HCT116 (cell line): ENCODE measurements at regions not wholly inside any gene's neighbourhood (a gene's known extent, or its start where the extent isn't known, plus 50 kb on each side); places are given as distances from the start of the nearest gene placed in this dataset.

ENCODE experiments used
- ATAC-seq: fragments of 200-7000 bp; cut with Tn5 transposase; 2 replicates; pipeline ENCODE4 v1.9.1; 2020; ENCODE audit warnings: mild to moderate bottlenecking, moderate library complexity
- BruUV-seq: library from RNA; stranded (reverse); fragments of 400-500 nt; replicated peaks from 2 replicates; lab custom pipeline; 2021; lab: Mats Ljungman, UMichigan
- CTCF ChIA-PET: fragments of 300-600 bp; sonication (Branson Sonifier 250); formaldehyde crosslinking; loops from one replicate; lab custom pipeline; 2021; ENCODE audit warnings: antibody characterized with exemption; lab: Charles Lee
- POLR2A ChIA-PET: fragments of 300-600, 350-600 bp; sonication (Branson Sonifier 250); formaldehyde crosslinking; loops from one replicate; lab custom pipeline; 2021; ENCODE audit warnings: antibody characterized with exemption; lab: Charles Lee
- RAD21 ChIA-PET, 2 experiments: fragments of 300-600 bp; sonication (Branson Sonifier 250); formaldehyde crosslinking; loops; one replicate each; lab custom pipeline; 2023; ENCODE audit warnings: low total read pairs in 2 of 2; ENCODE audit not compliant: uncharacterized antibody in 2 of 2, unreplicated experiment in 2 of 2, low non-redundant PET in 1 of 2; lab: Charles Lee
- DNase-seq: peaks from one replicate; pipeline ENCODE4 v3.0.0-alpha.2; 2010; ENCODE audit warnings: low read depth, low spot score
- H2AFZ ChIP-seq: fragments of 200-600 bp; shearing (Covaris generic), sonication (generic); 2 replicates; pipeline ENCODE4 v1.6.1; 2017; ENCODE audit warnings: low read depth, mixed run types, mixed read lengths, antibody characterized with exemption, low read length; ENCODE audit not compliant: poor library complexity, severe bottlenecking
- H3K27ac ChIP-seq: 2 replicates; pipeline ENCODE4 v1.5.1; 2012; ENCODE audit warnings: low read depth, low read length
- H3K27me3 ChIP-seq: fragments of 200-600 bp; sonication (generic); 2 replicates; pipeline ENCODE4 v1.6.1; 2016; ENCODE audit warnings: mixed run types, low read length, mixed read lengths; ENCODE audit not compliant: insufficient read depth
- H3K36me3 ChIP-seq, 2 experiments: fragments of 200-500 bp in 1 of 2; fragments of 200-600 bp in 1 of 2; sonication (Bioruptor generic) in 1 of 2; sonication (generic) in 1 of 2; 2 replicates each; pipeline versions ENCODE4 v1.5.1 to v1.6.1; 2014 to 2016; ENCODE audit warnings: low read length in 2 of 2, inconsistent platforms in 1 of 2, mixed read lengths in 1 of 2, mixed run types in 1 of 2; ENCODE audit not compliant: insufficient read depth in 2 of 2, control insufficient read depth in 1 of 2
- H3K4me1 ChIP-seq, 2 experiments: fragments of 200-600 bp in 1 of 2; sonication (generic) in 1 of 2; 2 replicates each; pipeline versions ENCODE4 v1.5.1 to v1.6.1; 2012 to 2017; ENCODE audit warnings: low read length in 2 of 2, inconsistent platforms in 1 of 2, mild to moderate bottlenecking in 1 of 2, mixed read lengths in 1 of 2, mixed run types in 1 of 2, moderate library complexity in 1 of 2; ENCODE audit not compliant: insufficient read depth in 2 of 2, control insufficient read depth in 1 of 2
- H3K4me2 ChIP-seq: fragments of 200-600 bp; sonication (generic); 2 replicates; pipeline ENCODE4 v1.6.1; 2017; ENCODE audit warnings: mixed run types, low read length, mixed read lengths
- H3K4me3 ChIP-seq, 2 experiments: fragments of 200-600 bp in 1 of 2; sonication (generic) in 1 of 2; replicated peaks in 1 of 2; 2 replicates each; pipeline ENCODE4 v1.5.1; 2011 to 2016; ENCODE audit warnings: low read length in 2 of 2, control low read depth in 1 of 2, low read depth in 1 of 2, mild to moderate bottlenecking in 1 of 2, mixed read lengths in 1 of 2, mixed run types in 1 of 2
- H3K79me2 ChIP-seq: fragments of 200-600 bp; sonication (generic); 2 replicates; pipeline ENCODE4 v1.6.1; 2017; ENCODE audit warnings: mild to moderate bottlenecking, mixed run types, low read length, moderate library complexity, mixed read lengths; ENCODE audit not compliant: insufficient read depth
- H3K9ac ChIP-seq: fragments of 200-600 bp; sonication (generic); 2 replicates; pipeline ENCODE4 v1.6.1; 2016; ENCODE audit warnings: low read length, mixed read lengths
- H3K9me2 ChIP-seq: fragments of 200-600 bp; sonication (generic), shearing (Covaris generic); 2 replicates; pipeline ENCODE4 v1.6.1; 2017; ENCODE audit warnings: mixed run types, mild to moderate bottlenecking, moderate library complexity; ENCODE audit not compliant: insufficient read depth
- H3K9me3 ChIP-seq, 2 experiments: fragments of 200-500 bp in 1 of 2; fragments of 200-600 bp in 1 of 2; sonication (Bioruptor generic) in 1 of 2; sonication (generic) in 1 of 2; 2 replicates each; pipeline ENCODE4 v1.6.1; 2014 to 2017; ENCODE audit warnings: low read length in 2 of 2, mixed read lengths in 2 of 2, inconsistent platforms in 1 of 2, low read depth in 1 of 2, mild to moderate bottlenecking in 1 of 2, mixed run types in 1 of 2, moderate library complexity in 1 of 2; ENCODE audit not compliant: control insufficient read depth in 1 of 2, insufficient read depth in 1 of 2
- H4K20me1 ChIP-seq: fragments of 200-600 bp; sonication (generic), shearing (Covaris generic); 2 replicates; pipeline ENCODE4 v1.6.1; 2017; ENCODE audit warnings: mixed run types, mild to moderate bottlenecking, moderate library complexity; ENCODE audit not compliant: insufficient read depth
- ATF3 ChIP-seq: IDR thresholded peaks from 2 replicates; pipeline ENCODE4 v1.6.1; 2012
- CEBPB ChIP-seq: IDR thresholded peaks from 2 replicates; pipeline ENCODE4 v1.6.1; 2012; ENCODE audit warnings: low read depth
- CTCF ChIP-seq, 3 experiments: fragments of 200-600 bp in 1 of 3; sonication (generic) in 1 of 3; IDR thresholded peaks in 2 of 3; conservative IDR thresholded peaks in 1 of 3; 2 replicates each; pipeline ENCODE4 v1.5.1; 2012 to 2017; ENCODE audit warnings: low read depth in 2 of 3, low read length in 2 of 3, antibody characterized with exemption in 1 of 3, borderline replicate concordance in 1 of 3, control low read depth in 1 of 3, mild to moderate bottlenecking in 1 of 3, mixed read lengths in 1 of 3, mixed run types in 1 of 3, moderate library complexity in 1 of 3; ENCODE audit not compliant: insufficient read depth in 1 of 3
- FOSL1 ChIP-seq: IDR thresholded peaks from 2 replicates; pipeline ENCODE4 v1.6.1; 2012; ENCODE audit warnings: low read depth
- JUND ChIP-seq: IDR thresholded peaks from 2 replicates; pipeline ENCODE4 v1.6.1; 2012
- MAX ChIP-seq: IDR thresholded peaks from 2 replicates; pipeline ENCODE4 v1.6.1; 2012
- POLR2AphosphoS5 ChIP-seq: IDR thresholded peaks from 2 replicates; pipeline ENCODE4 v1.6.1; 2011; ENCODE audit warnings: mild to moderate bottlenecking, low read depth, low read length, moderate library complexity
- RAD21 ChIP-seq: IDR thresholded peaks from 2 replicates; pipeline ENCODE4 v1.6.1; 2012; ENCODE audit warnings: low read depth, mild to moderate bottlenecking
- TCF7L2 ChIP-seq: IDR thresholded peaks from 2 replicates; pipeline ENCODE4 v1.7.0; 2011; ENCODE audit warnings: borderline replicate concordance, inconsistent platforms; ENCODE audit not compliant: insufficient read depth, insufficient read length; ENCODE audit errors: extremely low read depth
- ZBTB33 ChIP-seq: IDR thresholded peaks from 2 replicates; pipeline ENCODE4 v1.6.1; 2011; ENCODE audit warnings: mild to moderate bottlenecking, low read length, moderate library complexity; ENCODE audit not compliant: insufficient replicate concordance; ENCODE audit errors: extremely low read depth
- intact Hi-C: fragments of 100-400 bp; cut with micrococcal nuclease; formaldehyde crosslinking; loops from 2 replicates; pipeline ENCODE4 v1.10.0; 2022

- RAD21 ChIA-PET = no interaction called here
- ATAC-seq = no peak
- no peak for TF ChIP-seq MAX
- no peak for TF ChIP-seq POLR2AphosphoS5
- H4K20me1 ChIP-seq = no peaks in the 10 kb centered on the region
- H3K9me3 ChIP-seq = no peaks in the 10 kb centered on the region; a peak in 1 of 4 replicates
- no TSS peak for BruUV-seq
- H3K4me3 ChIP-seq = no peak overlapping the region
- H3K9ac ChIP-seq = no peak overlapping the region
- intact Hi-C loops = no loop called here
- CTCF ChIA-PET = no interaction called here
- H2AFZ ChIP-seq = no peak overlapping the region
- no peaks in the 10 kb centered on the region for H3K9me2 ChIP-seq
- H3K27me3 ChIP-seq = no peaks in the 10 kb centered on the region
- no peak for DNase-seq
- no peak overlapping the region for H3K27ac ChIP-seq
- no peaks in the 10 kb centered on the region for H3K4me1 ChIP-seq
- POLR2A ChIA-PET = no interaction called here
- no peak overlapping the region for H3K4me2 ChIP-seq
- no peaks in the 10 kb centered on the region for H3K36me3 ChIP-seq
- no peaks in the 10 kb centered on the region for H3K79me2 ChIP-seq
Measured at GRCh38 chr5:62708481-62709325, 130.1 kb downstream of the LRRC70 start.

GRCh38 chr5:62707563-62707962 is 128.9 kb downstream of the LRRC70 start:
- POLR2A ChIA-PET = no interaction called here

More at GRCh38 chr5:62707563-62707962, 128.9 kb downstream of the LRRC70 start:
- intact Hi-C loops = no loop called here
- no peak for ATAC-seq
- no TSS peak for BruUV-seq
- Histone ChIP-seq H3K27ac (no peak overlapping the region), H3K79me2 (no peaks in the 10 kb centered on the region), H3K4me2 (no peak overlapping the region), H3K9me3 (no peaks in the 10 kb centered on the region; a peak in 1 of 4 replicates), H3K9ac (no peak overlapping the region), H2AFZ (no peak overlapping the region), H3K27me3 (no peaks in the 10 kb centered on the region), H4K20me1 (no peaks in the 10 kb centered on the region), H3K4me3 (no peak overlapping the region), H3K4me1 (no peaks in the 10 kb centered on the region), H3K9me2 (no peaks in the 10 kb centered on the region), H3K36me3 (no peaks in the 10 kb centered on the region)
- ChIA-PET RAD21 (no interaction called here), CTCF (no interaction called here)
- no peak for TF ChIP-seq CEBPB
- TF ChIP-seq RAD21 = no peak
- no peak for TF ChIP-seq ZBTB33
- no peak for TF ChIP-seq JUND
- TF ChIP-seq TCF7L2 = no peak
- TF ChIP-seq ATF3 = no peak
- TF ChIP-seq CTCF (IDR thresholded peaks at IDR 0.05 in 2 of 3, conservative IDR thresholded peaks at IDR 0.05 in 1 of 3; ENCODE audit: borderline replicate concordance in 1 of 3, insufficient read depth in 1 of 3, low read depth in 2 of 3, low read length in 2 of 3) = no peak
- no peak for TF ChIP-seq FOSL1
- DNase-seq = no peak
